AG04450 (cell line): ENCODE measurements at regions not wholly inside any gene's neighbourhood (a gene's known extent, or its start where the extent isn't known, plus 50 kb on each side); places are given as distances from the start of the nearest gene placed in this dataset.

Experiments used
- CTCF ChIA-PET: fragments of 300-600, 350-600 bp; formaldehyde crosslinking; extraction: SDS; loops from one replicate; lab custom pipeline; 2022; ENCODE audit warnings: antibody characterized with exemption, inconsistent platforms; lab: Charles Lee
- POLR2A ChIA-PET: fragments of 350-600 bp; formaldehyde crosslinking; extraction: SDS; loops from one replicate; lab custom pipeline; 2021; ENCODE audit warnings: antibody characterized with exemption, inconsistent platforms; lab: Yijun Ruan, JAX
- DNase-seq: peaks from one replicate; pipeline ENCODE4 v3.0.0-alpha.2; 2011; ENCODE audit warnings: low read depth, low spot score
- H3K27ac ChIP-seq: one replicate; pipeline ENCODE4 v1.5.1; 2012; ENCODE audit warnings: low read depth, low read length, control low read depth
- H3K27me3 ChIP-seq: one replicate; pipeline ENCODE4 v1.6.0; 2012; ENCODE audit warnings: low read length; ENCODE audit not compliant: control insufficient read depth, insufficient read depth
- H3K4me3 ChIP-seq: 2 replicates; pipeline ENCODE4 v1.5.1; 2011; ENCODE audit warnings: mild to moderate bottlenecking, low read depth, low read length, control low read depth
- H3K9me3 ChIP-seq: 2 replicates; pipeline ENCODE4 v1.5.1; 2012; ENCODE audit warnings: low read length; ENCODE audit not compliant: control insufficient read depth, insufficient read depth
- CTCF ChIP-seq: IDR thresholded peaks from 2 replicates; pipeline ENCODE4 v1.5.1; 2011; ENCODE audit warnings: low read depth, low read length, control low read depth, inconsistent platforms

DNA sequence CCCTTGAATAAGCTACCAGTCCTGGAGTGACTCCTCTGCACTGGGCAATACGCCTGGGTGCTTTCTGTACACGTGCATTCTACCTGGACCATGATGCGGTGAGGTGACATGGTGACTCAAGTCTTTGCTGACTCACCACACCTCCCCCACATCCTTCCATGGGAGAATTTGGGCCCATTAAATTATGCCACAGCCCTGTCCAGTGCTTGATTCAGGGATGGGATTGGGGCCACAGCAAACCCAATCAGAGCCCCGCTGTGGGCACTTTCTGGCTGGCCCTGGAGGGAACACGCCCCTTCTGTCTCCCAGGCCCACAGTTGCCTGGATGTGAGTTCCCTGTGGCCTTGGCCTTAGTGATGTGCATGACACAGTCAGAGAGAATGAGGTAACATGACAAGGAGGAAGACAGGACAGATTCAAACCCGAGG, 86.9 kb downstream of the LRRC30 start:
- ChIA-PET POLR2A (no interaction called here), CTCF (no interaction called here)
- Histone ChIP-seq H3K4me3 (no peak overlapping the region), H3K27me3 (no peaks in the 10 kb centered on the region), H3K27ac (no peak overlapping the region), H3K9me3 (peaks cover 11% of the 10 kb centered on the region)
- TF ChIP-seq CTCF = no peak
- no peak for DNase-seq

GRCh38 chr18:7319161-7319560, 88.3 kb downstream of the LRRC30 start:
- no peaks in the 10 kb centered on the region for H3K27me3 ChIP-seq
- TF ChIP-seq CTCF = no peak
- no peak for DNase-seq
- H3K4me3 ChIP-seq = no peak overlapping the region
- peaks cover 11% of the 10 kb centered on the region for H3K9me3 ChIP-seq
- POLR2A ChIA-PET = no interaction called here
- H3K27ac ChIP-seq = no peak overlapping the region
- CTCF ChIA-PET = no interaction called here

DNA sequence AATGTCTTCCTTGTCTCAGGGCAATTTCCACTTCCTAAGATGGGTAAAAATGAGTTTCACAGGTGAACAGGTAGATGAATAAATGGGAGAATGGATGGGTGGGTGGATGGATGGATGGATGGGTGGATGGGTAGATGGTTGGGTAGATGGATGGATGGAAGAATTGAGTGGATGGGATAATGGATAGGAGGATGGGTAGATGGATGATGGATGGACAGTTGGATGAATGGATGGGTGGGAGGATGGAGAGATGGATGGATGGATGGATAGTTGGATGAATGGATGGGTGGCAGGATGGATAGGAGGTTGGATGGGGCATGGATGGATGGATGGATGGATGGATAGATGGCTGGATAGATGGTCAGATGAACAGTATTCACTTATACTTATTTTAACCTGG, 90.9 kb downstream of the LRRC30 start:
- H3K27me3 ChIP-seq = no peaks in the 10 kb centered on the region
- H3K4me3 ChIP-seq = no peak overlapping the region
- CTCF ChIA-PET = no interaction called here
- peaks cover 10% of the 10 kb centered on the region for H3K9me3 ChIP-seq
- TF ChIP-seq CTCF = no peak
- no peak overlapping the region for H3K27ac ChIP-seq
- DNase-seq = no peak
- POLR2A ChIA-PET = no interaction called here

- ChIA-PET CTCF (no interaction called here), POLR2A (no interaction called here)
- Histone ChIP-seq H3K9me3 (peaks cover under 1% of the 10 kb centered on the region), H3K27me3 (no peaks in the 10 kb centered on the region), H3K4me3 (no peak overlapping the region), H3K27ac (no peak overlapping the region)
- TF ChIP-seq CTCF = no peak
- DNase-seq = no peak
These were observed 92.1 kb downstream of the LRRC30 start for GRCh38 chr18:7322817-7323485.

DNA sequence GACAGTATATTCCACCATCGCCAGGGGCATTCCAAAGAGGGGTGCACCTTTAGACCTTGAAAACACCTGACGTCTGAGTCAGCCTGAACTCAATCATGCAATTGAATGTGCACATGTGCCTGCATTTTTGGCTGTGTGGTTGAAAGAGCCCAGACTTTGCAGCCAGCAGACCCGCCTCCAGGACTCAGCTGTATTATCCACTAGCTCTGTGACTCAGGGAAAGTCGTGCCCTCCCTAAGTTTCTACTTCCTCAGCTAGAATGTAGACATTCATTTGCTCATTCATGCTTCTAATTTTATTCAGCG, 94.2 kb downstream of the LRRC30 start:
- Histone ChIP-seq H3K27ac (no peak overlapping the region), H3K9me3 (no peaks in the 10 kb centered on the region; the same call in none of the 2 replicates), H3K27me3 (no peaks in the 10 kb centered on the region), H3K4me3 (no peak overlapping the region)
- ChIA-PET CTCF (no interaction called here), POLR2A (no interaction called here)
- DNase-seq = no peak
- no peak for TF ChIP-seq CTCF
